Stromal cell of bone marrow (primary cell): ENCODE measurements at regions not wholly inside any gene's neighbourhood (a gene's known extent, or its start where the extent isn't known, plus 50 kb on each side); places are given as distances from the start of the nearest gene placed in this dataset.
"Not testable (repeated sequence)": the region's sequence is repeated elsewhere in the genome, so short reads cannot be mapped to it uniquely, and the experiment has no call there.

Experiments used
- DNase-seq: peaks from one replicate; pipeline ENCODE4 v3.0.0-alpha.2; 2012; ENCODE audit warnings: low read depth

GRCh38 chr7:69244701-69245100 lies 353.6 kb upstream of the AUTS2 start:
- no peak for DNase-seq

GRCh38 chr7:69245646-69246045 lies 352.6 kb upstream of the AUTS2 start:
- no peak for DNase-seq

GRCh38 chr7:69246758-69247157 lies 351.5 kb upstream of the AUTS2 start:
- DNase-seq, result no peak

- not testable (repeated sequence) for DNase-seq
These were observed 349.9 kb upstream of the AUTS2 start for GRCh38 chr7:69248382-69248828.

- DNase-seq, result no peak
These were observed 347.3 kb upstream of the AUTS2 start for GRCh38 chr7:69250958-69251357.

GRCh38 chr7:69254643-69255042 lies 343.6 kb upstream of the AUTS2 start:
- DNase-seq, result no peak

GRCh38 chr7:69256634-69257081 lies 341.6 kb upstream of the AUTS2 start:
- no peak for DNase-seq

GRCh38 chr7:69257592-69257991 lies 340.7 kb upstream of the AUTS2 start:
- DNase-seq, result no peak

GRCh38 chr7:69259445-69259844 lies 338.8 kb upstream of the AUTS2 start:
- DNase-seq, result no peak

- DNase-seq, result no peak
These were observed 338.3 kb upstream of the AUTS2 start for GRCh38 chr7:69260023-69260422.

GRCh38 chr7:69263550-69263949 lies 334.7 kb upstream of the AUTS2 start:
- DNase-seq, result no peak

GRCh38 chr7:69269806-69270205 lies 328.5 kb upstream of the AUTS2 start:
- DNase-seq, result no peak

GRCh38 chr7:69272101-69272500 lies 326.2 kb upstream of the AUTS2 start:
- no peak for DNase-seq

GRCh38 chr7:69276011-69276729 lies 322.1 kb upstream of the AUTS2 start:
- DNase-seq, result peak; percentile 71

GRCh38 chr7:69277366-69277765 lies 320.9 kb upstream of the AUTS2 start:
- DNase-seq, result no peak

- DNase-seq, result no peak
These were observed 315.3 kb upstream of the AUTS2 start for GRCh38 chr7:69282946-69283345.

GRCh38 chr7:69283421-69283820 lies 314.9 kb upstream of the AUTS2 start:
- DNase-seq, result peak; percentile 50

- no peak for DNase-seq
These were observed 312.4 kb upstream of the AUTS2 start for GRCh38 chr7:69285854-69286253.

GRCh38 chr7:69295977-69296376 lies 302.3 kb upstream of the AUTS2 start:
- no peak for DNase-seq

- DNase-seq, result no peak
These were observed 297.0 kb upstream of the AUTS2 start for GRCh38 chr7:69301253-69301652.

GRCh38 chr7:69309601-69310000 lies 288.7 kb upstream of the AUTS2 start:
- peak; percentile 10 for DNase-seq

- DNase-seq, result no peak
These were observed 286.8 kb upstream of the AUTS2 start for GRCh38 chr7:69311489-69311888.

- not testable (repeated sequence) for DNase-seq
These were observed 284.4 kb upstream of the AUTS2 start for GRCh38 chr7:69313852-69314251.

GRCh38 chr7:69318794-69319193 lies 279.5 kb upstream of the AUTS2 start:
- DNase-seq, result no peak
